Neural progenitor cell (in vitro differentiated cells): ENCODE measurements at regions not wholly inside any gene's neighbourhood (a gene's known extent, or its start where the extent isn't known, plus 50 kb on each side); places are given as distances from the start of the nearest gene placed in this dataset.

Experiments used
- CTCF ChIP-seq: fragments of 200-600 bp; sonication (generic); IDR thresholded peaks from 2 replicates; pipeline ENCODE4 v1.5.1; 2017; ENCODE audit warnings: antibody characterized with exemption, mild to moderate bottlenecking
- EZH2 ChIP-seq: fragments of 200-600 bp; sonication (generic); IDR thresholded peaks from 2 replicates; pipeline ENCODE4 v1.6.1; 2017; ENCODE audit warnings: antibody characterized with exemption, mild to moderate bottlenecking, moderate library complexity
- EZH2phosphoT487 ChIP-seq: fragments of 200-600 bp; sonication (generic); IDR thresholded peaks from 2 replicates; pipeline ENCODE4 v1.6.1; 2017; ENCODE audit warnings: antibody characterized with exemption

- TF ChIP-seq CTCF (no peak), EZH2 (no peak), EZH2phosphoT487 (no peak)
Measured at GRCh38 chr5:4549351-4549750, 590.8 kb upstream of the ADAMTS16 start.
